Activated T-cell treated with anti-CD3 and anti-CD28 coated beads, Interleukin-2, amount 50 U/mL, for 4 hours (primary cell): ENCODE measurements at regions not wholly inside any gene's neighbourhood (a gene's known extent, or its start where the extent isn't known, plus 50 kb on each side); places are given as distances from the start of the nearest gene placed in this dataset.

Experiments used
- ATAC-seq, 2 donors: fragments of 200-7000 bp; cut with Tn5 transposase; one replicate each; pipeline ENCODE4 v1.10.0; 2021
- DNase-seq: peaks from one replicate; pipeline ENCODE4 v3.0.0-alpha.2; 2020
- H3K27me3 Mint-ChIP-seq: one replicate; pipeline ENCODE4 v1.8.0; 2021; ENCODE audit warnings: low read depth, mixed read lengths
- H3K36me3 Mint-ChIP-seq: one replicate; pipeline ENCODE4 v1.8.0; 2022; ENCODE audit warnings: mixed read lengths; ENCODE audit not compliant: insufficient read depth
- H3K4me1 Mint-ChIP-seq: one replicate; pipeline ENCODE4 v1.8.0; 2021; ENCODE audit warnings: low read depth, mixed read lengths
- H3K4me3 Mint-ChIP-seq: one replicate; pipeline ENCODE4 v1.8.0; 2021; ENCODE audit warnings: mild to moderate bottlenecking, moderate library complexity, mixed read lengths
- H3K9me3 Mint-ChIP-seq: one replicate; pipeline ENCODE4 v1.8.0; 2021; ENCODE audit warnings: mixed read lengths

DNA sequence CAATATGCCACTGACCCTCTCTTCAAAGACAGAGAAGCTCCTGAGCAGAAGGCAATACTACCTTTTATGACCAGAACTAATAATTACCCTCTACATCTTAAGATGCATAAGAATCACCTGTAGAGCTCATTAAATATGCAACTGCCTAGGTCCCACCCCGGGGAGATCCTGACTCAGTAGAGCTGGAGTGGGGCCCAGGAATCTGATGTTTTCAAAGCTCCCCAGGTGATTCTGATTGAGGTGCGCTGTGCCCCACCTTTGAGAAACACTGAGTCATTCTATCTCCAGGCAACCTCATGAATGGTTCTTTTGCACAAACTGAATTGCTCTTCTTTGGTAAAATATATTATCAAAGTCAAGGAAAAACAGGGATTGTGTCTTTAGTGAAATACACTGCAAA, 149.3 kb upstream of the BMP4 start:
- Mint-ChIP-seq H3K4me1 (no peaks in the 10 kb centered on the region), H3K36me3 (no peaks in the 10 kb centered on the region), H3K4me3 (no peak overlapping the region), H3K27me3 (no peaks in the 10 kb centered on the region), H3K9me3 (no peaks in the 10 kb centered on the region)
- ATAC-seq (no peak), DNase-seq (no peak)

GRCh38 chr14:54106661-54107377, 150.2 kb upstream of the BMP4 start:
- Mint-ChIP-seq H3K27me3 (peaks cover 2% of the 10 kb centered on the region), H3K4me1 (no peaks in the 10 kb centered on the region), H3K9me3 (no peaks in the 10 kb centered on the region), H3K36me3 (no peaks in the 10 kb centered on the region), H3K4me3 (no peak overlapping the region)
- DNase-seq (no peak), ATAC-seq (no peak)

GRCh38 chr14:54108481-54109471, 152.2 kb upstream of the BMP4 start:
- ATAC-seq = no peak
- Mint-ChIP-seq H3K4me1 (no peaks in the 10 kb centered on the region), H3K4me3 (no peak overlapping the region), H3K9me3 (no peaks in the 10 kb centered on the region), H3K27me3 (peaks cover 3% of the 10 kb centered on the region), H3K36me3 (no peaks in the 10 kb centered on the region)
- no peak for DNase-seq

DNA sequence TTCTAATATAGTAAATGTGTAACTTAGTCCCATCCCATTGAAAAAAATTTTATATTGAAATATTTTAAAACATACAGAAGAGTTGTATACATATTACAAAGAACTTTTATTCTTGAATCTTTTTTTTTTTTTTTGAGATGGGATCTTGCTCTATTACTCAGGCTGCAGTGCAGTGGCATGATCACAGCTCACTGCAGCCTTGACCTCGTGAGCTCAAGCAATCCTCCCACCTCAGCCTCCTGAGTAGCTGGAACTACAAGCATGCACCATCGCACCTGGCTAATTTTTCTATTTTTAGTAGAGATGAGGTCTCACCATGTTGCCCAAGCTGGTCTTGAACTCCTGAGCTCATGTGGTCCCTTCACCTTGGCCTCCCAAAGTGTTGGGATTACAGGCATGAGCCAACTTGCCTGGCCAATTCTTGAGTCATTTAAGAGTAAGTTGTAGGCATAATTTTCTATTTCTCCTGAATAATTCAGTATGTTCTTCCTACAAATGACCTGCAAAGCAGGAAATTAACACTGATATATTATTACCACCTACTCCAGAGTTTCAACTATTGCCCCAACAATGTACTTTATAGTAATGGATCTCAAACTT, 153.0 kb upstream of the BMP4 start:
- Mint-ChIP-seq H3K27me3 (peaks cover 3% of the 10 kb centered on the region), H3K36me3 (no peaks in the 10 kb centered on the region), H3K4me1 (no peaks in the 10 kb centered on the region), H3K9me3 (no peaks in the 10 kb centered on the region), H3K4me3 (no peak overlapping the region)
- no peak for DNase-seq
- no peak for ATAC-seq

DNA sequence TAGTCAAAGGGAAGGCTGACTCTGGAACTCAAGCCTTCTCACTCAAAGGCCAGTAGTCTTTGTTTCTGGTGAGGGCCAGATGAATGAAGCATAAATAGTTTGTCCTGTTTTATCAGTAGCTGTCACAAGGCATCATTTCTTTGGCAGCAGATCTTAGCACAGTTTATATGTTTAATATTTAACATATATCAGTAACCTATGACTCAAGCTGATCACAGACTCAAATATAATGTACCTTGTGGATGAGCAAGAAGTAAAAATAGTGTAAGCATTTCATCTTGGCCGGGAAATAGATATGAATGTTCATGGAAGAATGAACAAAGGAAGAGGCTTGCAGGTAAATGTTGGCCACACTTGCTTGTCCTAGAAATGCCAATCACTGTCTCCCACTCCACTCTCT, 158.3 kb upstream of the BMP4 start:
- Mint-ChIP-seq H3K9me3 (no peaks in the 10 kb centered on the region), H3K4me1 (no peaks in the 10 kb centered on the region), H3K36me3 (no peaks in the 10 kb centered on the region), H3K4me3 (no peak overlapping the region), H3K27me3 (peaks cover 3% of the 10 kb centered on the region)
- ATAC-seq (no peak), DNase-seq (no peak)

DNA sequence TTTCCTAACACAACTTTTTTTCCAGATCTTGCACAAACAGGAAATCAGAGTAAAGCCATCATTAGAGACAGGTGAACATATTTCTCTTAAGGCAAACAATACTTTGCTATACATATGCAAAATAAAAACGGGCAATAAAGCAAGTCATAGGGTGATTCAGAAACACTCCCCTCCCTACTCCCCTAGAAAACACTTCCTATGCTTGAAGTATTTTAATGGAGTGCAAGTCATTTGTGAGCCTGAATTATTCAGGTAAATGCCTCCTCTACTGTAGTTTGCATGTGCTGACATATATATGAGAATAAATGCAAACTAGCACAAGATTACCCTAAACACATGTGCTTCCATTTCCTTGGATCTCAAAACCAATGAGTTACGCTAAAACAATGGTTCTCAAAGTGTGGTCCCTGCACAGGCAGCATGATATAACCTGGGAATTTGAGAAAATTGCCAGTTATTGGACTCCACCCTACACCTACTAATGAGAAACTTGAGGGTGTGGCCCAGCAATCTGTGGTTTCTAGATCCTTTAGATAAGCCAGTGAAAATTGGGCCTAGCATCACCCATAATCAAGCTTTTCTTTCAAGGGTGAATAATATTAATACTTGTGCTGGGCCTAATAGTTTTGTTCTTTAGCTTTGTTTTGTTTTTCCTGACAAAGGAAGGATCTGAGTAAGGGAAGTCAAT, 159.7 kb upstream of the BMP4 start:
- no peak for ATAC-seq
- Mint-ChIP-seq H3K4me1 (no peaks in the 10 kb centered on the region), H3K4me3 (no peak overlapping the region), H3K36me3 (no peaks in the 10 kb centered on the region), H3K27me3 (peaks cover 3% of the 10 kb centered on the region), H3K9me3 (no peaks in the 10 kb centered on the region)
- no peak for DNase-seq

DNA sequence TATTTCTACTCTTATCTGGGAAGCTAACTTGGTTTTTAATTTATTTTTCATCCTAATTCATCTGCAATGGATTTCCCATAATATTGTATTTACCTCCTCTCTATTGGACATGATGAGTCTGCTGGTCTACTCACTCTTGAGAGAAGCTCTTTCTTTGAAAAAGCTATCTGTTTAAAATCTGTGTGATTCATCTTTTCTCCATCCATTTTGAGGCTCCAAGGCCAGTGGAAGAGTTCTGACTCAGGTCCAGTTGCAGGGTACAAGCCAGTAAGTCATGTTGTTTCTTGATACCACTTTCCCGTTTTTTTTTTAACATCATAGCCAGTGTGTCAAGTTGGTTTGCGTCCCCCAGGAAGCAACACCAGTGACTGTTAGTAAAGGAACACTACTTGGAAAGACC, 160.3 kb upstream of the BMP4 start:
- H3K27me3 Mint-ChIP-seq = no peaks in the 10 kb centered on the region
- H3K4me3 Mint-ChIP-seq = no peak overlapping the region
- no peak for DNase-seq
- H3K9me3 Mint-ChIP-seq = no peaks in the 10 kb centered on the region
- H3K36me3 Mint-ChIP-seq = no peaks in the 10 kb centered on the region
- H3K4me1 Mint-ChIP-seq = no peaks in the 10 kb centered on the region
- no peak for ATAC-seq

DNA sequence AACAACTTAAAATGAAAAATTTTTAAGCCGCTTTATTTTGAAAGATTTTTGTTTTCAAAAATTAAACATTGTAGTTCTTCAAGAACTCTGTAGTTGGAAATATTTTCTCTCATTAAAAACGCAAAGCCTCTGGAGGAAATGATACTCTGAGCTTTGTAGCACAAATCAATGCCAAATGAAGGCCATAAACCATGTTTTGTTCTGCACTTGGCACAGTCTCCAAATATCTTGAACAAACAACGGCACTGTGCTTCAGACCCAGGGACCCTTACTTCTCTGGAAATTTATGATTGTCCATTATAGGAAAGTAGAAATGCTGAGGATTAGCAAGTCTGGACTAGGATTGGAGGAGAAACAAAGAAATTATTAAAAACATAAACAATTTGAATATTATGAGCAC, 160.8 kb upstream of the BMP4 start:
- DNase-seq = no peak
- Mint-ChIP-seq H3K36me3 (no peaks in the 10 kb centered on the region), H3K4me3 (no peak overlapping the region), H3K4me1 (no peaks in the 10 kb centered on the region), H3K27me3 (no peaks in the 10 kb centered on the region), H3K9me3 (no peaks in the 10 kb centered on the region)
- ATAC-seq = no peak

DNA sequence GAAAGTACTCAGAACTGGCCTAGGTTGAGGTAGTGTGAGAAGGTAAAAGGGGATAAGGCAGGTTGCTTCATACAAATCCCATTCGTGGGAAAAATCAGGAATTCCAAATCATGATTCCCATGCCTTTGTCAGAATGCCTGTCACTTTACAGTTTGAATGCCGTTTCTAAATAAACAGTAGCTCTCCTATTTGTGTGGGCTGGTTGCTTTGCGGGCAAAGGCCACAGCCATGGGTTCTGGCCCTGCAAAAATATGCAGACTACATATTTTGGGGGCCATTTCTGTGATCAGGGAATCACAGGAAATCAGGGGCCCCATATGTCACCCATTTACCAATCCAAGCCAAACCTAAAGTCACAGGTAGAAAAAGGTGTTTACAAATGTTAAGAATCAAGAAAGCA, 161.3 kb upstream of the BMP4 start:
- no peaks in the 10 kb centered on the region for H3K27me3 Mint-ChIP-seq
- no peaks in the 10 kb centered on the region for H3K9me3 Mint-ChIP-seq
- no peaks in the 10 kb centered on the region for H3K4me1 Mint-ChIP-seq
- ATAC-seq = no peak
- DNase-seq = no peak
- no peak overlapping the region for H3K4me3 Mint-ChIP-seq
- no peaks in the 10 kb centered on the region for H3K36me3 Mint-ChIP-seq

- Mint-ChIP-seq H3K27me3 (peaks cover 1% of the 10 kb centered on the region), H3K36me3 (no peaks in the 10 kb centered on the region), H3K4me3 (no peak overlapping the region), H3K4me1 (no peaks in the 10 kb centered on the region), H3K9me3 (no peaks in the 10 kb centered on the region)
- no peak for ATAC-seq
- DNase-seq = no peak
These were observed 163.6 kb upstream of the BMP4 start for GRCh38 chr14:54120260-54120659.

DNA sequence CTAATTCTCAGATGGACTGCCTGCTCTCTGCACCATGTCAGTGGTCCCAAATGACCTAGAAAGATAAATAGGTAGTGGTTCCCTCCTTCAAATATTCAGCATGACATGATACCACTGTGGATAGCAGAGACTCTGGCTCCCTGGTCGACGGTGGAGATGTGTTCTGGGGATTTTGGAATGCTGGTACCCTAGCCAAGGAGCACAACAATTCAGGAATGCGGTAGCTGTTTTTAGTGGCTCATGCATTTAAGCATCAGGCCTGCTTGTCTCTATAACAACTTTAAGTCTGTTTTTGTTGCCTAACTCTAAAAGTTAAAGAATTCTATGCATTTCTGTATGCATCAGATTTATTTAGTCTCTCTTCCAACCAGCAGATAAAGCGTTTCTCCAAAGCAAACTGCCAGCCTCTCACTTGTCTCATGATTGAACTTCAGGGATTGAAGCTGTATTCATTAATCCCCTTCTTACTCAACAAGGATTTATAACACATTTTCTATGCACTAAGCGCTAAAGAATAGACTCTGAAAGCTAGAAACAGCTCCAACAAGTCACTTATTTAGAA, 164.9 kb upstream of the BMP4 start:
- no peak overlapping the region for H3K4me3 Mint-ChIP-seq
- H3K36me3 Mint-ChIP-seq = no peaks in the 10 kb centered on the region
- H3K4me1 Mint-ChIP-seq = no peaks in the 10 kb centered on the region
- H3K27me3 Mint-ChIP-seq = peaks cover 1% of the 10 kb centered on the region
- peaks cover under 1% of the 10 kb centered on the region for H3K9me3 Mint-ChIP-seq
- ATAC-seq (no peak), DNase-seq (no peak)

GRCh38 chr14:54123841-54124240, 167.2 kb upstream of the BMP4 start:
- ATAC-seq = no peak
- no peak for DNase-seq
- H3K9me3 Mint-ChIP-seq = peaks cover 4% of the 10 kb centered on the region
- peaks cover 1% of the 10 kb centered on the region for H3K27me3 Mint-ChIP-seq
- no peaks in the 10 kb centered on the region for H3K4me1 Mint-ChIP-seq
- no peak overlapping the region for H3K4me3 Mint-ChIP-seq
- H3K36me3 Mint-ChIP-seq = no peaks in the 10 kb centered on the region

DNA sequence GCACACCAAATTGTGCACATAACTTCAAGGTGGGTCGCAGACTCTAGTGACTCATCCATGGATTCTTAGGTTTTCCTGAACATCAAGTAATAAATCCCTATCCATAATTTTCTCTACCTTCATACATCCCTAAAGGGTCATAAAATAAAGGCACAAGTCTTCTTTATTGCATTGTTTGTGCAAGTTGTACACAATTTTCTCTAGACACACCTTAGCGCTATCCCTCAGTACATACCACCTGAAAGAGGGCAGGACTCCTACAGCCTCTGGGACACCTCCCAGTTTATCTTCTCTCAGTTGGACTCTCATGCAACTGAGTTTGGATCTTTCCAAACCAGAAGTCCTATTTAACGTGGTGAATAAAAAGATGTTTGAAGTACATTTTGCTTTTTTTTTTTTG, 168.5 kb upstream of the BMP4 start:
- no peak for DNase-seq
- Mint-ChIP-seq H3K4me1 (no peaks in the 10 kb centered on the region), H3K36me3 (no peaks in the 10 kb centered on the region), H3K27me3 (peaks cover 1% of the 10 kb centered on the region), H3K4me3 (no peak overlapping the region), H3K9me3 (peaks cover 4% of the 10 kb centered on the region)
- no peak for ATAC-seq

DNA sequence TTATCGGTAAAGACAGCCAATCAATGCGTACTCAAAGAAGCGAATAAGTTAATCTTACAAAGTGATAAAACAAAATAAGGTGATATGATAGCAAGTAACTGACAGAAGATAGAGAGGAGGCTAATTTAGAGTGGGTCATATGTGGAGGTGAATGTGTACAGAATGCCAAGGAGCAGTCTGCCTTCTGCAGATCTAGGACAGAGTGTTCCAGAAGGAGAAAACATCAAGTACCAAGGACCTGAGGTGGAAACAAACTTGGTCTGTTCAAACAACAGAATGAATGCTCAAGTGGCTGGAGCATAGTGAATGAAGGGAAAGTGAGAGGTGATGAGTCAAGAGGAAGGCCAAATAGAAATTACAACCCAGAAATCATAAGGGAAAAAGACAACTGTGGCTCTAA, 170.3 kb upstream of the BMP4 start:
- ATAC-seq = no peak

More for the DNA sequence above, 170.3 kb upstream of the BMP4 start:
- H3K9me3 Mint-ChIP-seq = peaks cover 4% of the 10 kb centered on the region
- no peaks in the 10 kb centered on the region for H3K36me3 Mint-ChIP-seq
- H3K4me1 Mint-ChIP-seq = no peaks in the 10 kb centered on the region
- DNase-seq = no peak
- H3K4me3 Mint-ChIP-seq = no peak overlapping the region
- peaks cover 1% of the 10 kb centered on the region for H3K27me3 Mint-ChIP-seq
